NCI-H345 (cell line): ENCODE measurements at regions not wholly inside any gene's neighbourhood (a gene's known extent, or its start where the extent isn't known, plus 50 kb on each side); places are given as distances from the start of the nearest gene placed in this dataset.
A peak's percentile ranks its signal among the peaks of the same experiment; 100 is the strongest.
"Not testable (repeated sequence)": the region's sequence is repeated elsewhere in the genome, so short reads cannot be mapped to it uniquely, and the experiment has no call there.

ENCODE experiments used
- DNase-seq: peaks from one replicate; lab custom pipeline; 2025; lab: John Stamatoyannopoulos, UW

DNA sequence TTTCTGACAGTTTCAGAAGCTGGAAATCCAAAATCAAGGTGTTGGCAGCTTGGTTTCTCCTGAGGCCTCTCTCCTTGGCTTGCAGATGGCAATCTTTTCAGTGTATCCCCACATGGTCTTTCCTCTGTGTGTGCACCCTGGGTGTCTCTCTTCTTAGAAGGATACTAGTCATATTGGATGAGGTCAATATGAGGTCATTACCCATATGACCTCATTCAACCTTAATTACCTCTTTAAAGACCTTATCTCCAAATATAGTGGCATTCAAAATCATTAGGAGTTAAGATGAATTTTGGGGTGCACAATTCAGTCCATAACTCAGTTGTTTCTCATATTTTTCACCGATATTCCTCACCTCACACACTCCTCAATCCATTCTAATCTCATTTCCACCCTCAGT, 92.4 kb upstream of the TGM3 start:
- no peak for DNase-seq

DNA sequence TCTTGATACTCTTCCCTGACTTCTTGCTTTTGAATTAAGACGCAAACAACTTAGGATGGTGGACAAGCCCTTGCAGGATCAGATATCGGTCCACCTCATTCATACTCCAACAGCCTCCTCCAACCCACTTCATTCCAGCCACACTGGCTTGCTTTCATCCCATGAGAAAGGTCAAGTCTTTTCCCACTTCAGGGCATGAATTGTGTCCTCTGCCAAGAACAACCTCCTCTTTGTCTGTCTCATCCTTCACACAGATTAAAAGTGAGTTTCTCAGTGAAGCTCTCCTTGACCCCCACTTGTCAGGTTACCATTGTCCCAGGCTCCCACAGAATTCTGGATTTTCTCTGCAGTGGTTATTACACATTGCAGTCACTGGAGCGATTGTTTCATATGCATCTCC, 91.8 kb upstream of the TGM3 start:
- DNase-seq: no peak

DNA sequence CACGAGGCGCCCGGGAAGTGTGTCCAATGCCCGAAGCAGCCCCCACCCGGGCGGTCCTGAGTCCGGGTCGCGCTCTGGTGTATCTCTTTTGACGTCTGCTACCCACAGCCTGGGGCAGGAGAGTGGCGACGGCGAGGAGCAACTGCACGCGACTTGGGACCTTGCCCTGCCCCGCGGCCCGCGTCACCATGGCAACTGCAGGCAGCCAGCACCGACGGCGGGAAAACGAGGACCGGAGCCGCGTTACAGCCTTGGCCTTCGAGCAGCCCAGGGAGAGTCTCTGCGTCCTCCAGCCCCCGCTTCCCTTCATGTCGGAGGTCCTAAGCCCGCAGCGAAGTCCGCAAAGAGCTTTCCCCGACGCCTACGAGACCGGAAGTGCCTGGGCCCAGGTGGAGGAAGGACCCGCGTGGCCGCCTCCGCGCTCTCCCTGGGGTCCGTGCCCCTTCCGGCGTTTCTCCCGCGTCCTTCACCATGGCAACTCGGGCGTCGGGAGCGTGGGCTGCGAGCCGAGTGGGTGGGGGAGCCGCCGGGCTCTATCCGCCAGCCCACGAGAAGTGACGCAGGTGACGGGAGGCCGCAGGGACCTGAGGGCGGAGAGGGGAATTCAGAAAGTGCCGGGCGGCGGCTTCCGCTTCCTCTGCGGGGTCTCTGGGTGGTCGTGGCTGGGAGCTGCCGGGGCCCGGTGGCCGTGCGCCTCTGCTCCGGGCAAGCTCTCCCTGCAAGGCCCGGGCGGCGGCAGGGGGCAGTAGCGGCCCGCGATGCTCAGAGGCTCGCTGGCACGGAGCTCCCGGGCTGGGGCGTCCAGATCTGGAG, 88.6 kb upstream of the TGM3 start:
- DNase-seq: peak; percentile 90

DNA sequence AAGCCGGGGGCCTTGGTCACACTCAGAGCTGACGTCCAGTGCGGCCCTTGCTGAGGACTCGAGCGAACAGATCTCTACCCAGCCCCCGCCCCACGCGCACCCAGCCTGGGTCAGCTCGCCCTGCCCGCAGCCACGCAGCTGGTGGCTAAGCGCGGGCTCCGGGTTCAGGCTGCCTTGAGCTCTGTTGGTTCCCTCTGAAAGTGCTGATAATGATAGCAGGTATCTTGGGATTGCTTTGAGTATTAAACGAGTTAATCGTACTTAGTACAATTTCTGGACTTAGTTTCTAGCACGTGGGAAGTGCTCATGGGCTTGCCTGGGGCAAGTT, 88.1 kb upstream of the TGM3 start:
- DNase-seq: no peak

- DNase-seq: no peak
These were observed 86.9 kb upstream of the TGM3 start for GRCh38 chr20:2208897-2209296.

GRCh38 chr20:2210646-2211552, 84.9 kb upstream of the TGM3 start:
- no peak for DNase-seq

GRCh38 chr20:2212456-2213015, 83.3 kb upstream of the TGM3 start:
- DNase-seq: no peak

- no peak for DNase-seq
These were observed 82.4 kb upstream of the TGM3 start for GRCh38 chr20:2213401-2213800.

DNA sequence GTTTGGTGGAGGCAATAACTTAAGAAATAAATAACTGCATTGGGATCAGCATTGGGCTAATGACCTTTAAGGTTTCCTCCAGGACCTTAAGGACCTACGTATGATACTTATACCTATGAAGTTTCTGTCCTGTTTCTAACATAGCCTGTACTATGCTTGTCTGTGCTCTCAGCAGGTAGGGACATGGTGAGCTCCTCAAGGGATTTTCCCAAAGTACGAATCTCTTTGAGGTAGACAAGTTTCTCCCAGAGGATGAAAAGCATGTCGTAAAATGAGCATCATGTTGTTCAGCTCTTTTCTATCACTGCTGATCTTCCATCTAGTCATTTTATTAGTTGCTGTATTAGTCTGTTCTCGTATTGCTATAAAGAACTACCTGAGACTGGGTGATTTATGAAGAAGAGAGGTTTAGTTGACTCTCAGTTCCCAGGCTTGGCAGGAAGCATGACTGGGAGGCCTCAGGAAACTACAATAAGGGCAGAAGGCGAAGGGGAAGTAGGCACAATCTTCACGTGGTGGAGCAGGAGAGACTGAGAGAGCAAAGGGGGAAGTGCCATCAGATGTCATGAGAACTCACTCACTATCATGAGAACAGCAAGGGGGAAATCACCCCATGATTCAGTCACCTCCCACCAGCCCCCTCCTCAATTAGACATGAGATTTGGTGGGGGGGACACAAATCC, 77.8 kb upstream of the TGM3 start:
- no peak for DNase-seq

DNA sequence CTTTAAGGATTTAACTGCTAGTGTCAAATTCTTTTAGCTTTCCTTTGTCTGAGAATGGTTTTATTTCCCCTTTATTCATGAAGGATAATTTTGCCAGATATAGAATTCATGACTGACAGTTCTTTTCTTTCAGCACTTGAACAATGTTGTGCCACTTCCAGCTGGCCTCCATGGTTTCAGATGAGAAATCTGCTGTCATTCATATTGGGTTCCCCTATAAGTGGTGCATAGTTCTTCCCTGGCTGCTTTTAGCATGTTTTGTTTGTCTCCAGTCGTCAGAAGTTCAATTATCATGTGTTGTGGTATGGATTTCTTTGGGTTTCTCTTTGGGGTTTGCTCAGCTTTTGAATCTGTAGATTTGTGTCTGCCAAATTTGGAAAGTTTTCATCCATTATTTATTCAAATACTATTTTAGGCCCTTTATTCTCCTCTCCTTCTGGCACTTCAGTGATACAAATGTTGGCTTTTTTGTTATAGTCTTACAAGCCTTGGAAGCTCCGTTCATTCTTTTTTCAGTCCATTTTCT, 76.3 kb upstream of the TGM3 start:
- DNase-seq: no peak

GRCh38 chr20:2220298-2220697, 75.5 kb upstream of the TGM3 start:
- DNase-seq: no peak

- no peak for DNase-seq
These were observed 73.9 kb upstream of the TGM3 start for GRCh38 chr20:2221921-2222320.

DNA sequence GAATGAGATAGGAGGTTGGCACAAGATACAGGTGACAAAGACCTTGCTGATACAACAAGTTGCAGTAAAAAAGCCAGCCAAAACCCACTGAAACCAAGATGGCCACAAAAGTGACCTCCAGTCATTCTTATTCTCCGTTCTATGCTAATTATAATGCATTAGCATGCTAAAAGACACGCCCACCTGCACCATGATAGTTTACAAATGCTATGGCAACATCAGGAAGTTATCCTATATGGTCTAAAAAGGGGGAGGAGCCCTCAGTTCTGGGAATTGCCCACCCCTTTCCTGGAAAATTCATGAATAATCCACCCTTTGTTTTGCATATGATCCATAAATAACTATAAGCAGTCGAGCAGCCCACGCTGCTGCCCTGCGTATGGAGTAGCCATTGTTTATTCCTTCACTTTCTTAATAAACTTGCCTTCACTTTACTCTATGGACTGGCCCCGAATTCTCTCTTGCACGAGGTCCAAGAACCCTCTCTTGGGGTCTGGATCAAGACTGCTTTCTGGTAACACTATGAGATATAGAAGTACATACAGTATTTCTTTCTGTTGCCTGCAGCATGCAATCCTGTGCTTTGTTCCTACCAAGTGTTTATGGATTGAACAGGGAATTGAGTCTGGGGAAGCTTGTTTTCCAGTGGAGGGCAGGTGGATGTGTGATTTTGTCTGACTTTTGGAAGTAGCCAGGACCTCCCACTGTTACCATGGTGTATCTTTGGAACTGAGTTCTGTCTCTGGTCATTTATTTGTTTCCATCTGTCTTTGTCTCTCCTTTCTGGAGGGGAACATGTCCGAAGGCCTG, 72.0 kb upstream of the TGM3 start:
- no peak for DNase-seq

DNA sequence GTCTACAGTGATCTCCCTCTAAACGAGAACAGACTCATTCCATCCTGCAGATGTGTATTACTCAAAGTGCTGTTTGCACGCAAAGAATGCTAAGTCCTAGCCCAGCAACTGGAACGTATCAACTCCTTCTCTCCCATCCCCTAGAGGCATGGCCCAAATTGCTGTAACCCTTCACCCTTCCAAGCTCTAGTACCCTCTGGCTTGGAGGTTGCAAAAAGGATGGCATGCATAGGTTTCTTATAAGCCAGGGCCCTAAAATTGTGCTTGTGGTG, 71.5 kb upstream of the TGM3 start:
- DNase-seq: no peak

- DNase-seq: not testable (repeated sequence)
These were observed 68.5 kb upstream of the TGM3 start for GRCh38 chr20:2227285-2227684.

- no peak for DNase-seq
These were observed 67.9 kb upstream of the TGM3 start for GRCh38 chr20:2227861-2228260.

- DNase-seq: no peak
These were observed 66.9 kb upstream of the TGM3 start for GRCh38 chr20:2228926-2229325.

GRCh38 chr20:2230726-2231488, 64.9 kb upstream of the TGM3 start:
- DNase-seq: no peak

DNA sequence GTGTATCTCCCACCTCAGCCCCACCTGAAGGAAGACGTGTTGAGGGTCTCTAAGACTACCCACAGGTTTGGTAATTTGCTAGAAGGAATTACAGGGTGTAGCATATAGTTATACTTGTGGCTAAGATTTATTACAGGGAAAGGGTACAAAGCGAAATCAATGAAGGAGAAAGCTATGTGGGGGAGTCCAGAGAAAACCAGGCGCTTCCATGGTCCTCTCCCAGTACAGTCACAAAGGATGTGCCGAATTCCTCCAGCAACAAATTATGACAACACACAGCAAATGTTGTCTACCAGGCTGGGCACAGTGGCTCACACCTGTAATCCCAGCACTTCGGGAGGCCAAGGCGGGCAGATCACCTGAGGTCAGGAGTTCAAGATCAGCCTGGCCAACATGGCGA, 64.1 kb upstream of the TGM3 start:
- DNase-seq: no peak

- DNase-seq: peak; percentile 94
These were observed 61.1 kb upstream of the TGM3 start for GRCh38 chr20:2234598-2235191.
